HG03469 (cell line): ENCODE measurements at regions not wholly inside any gene's neighbourhood (a gene's known extent, or its start where the extent isn't known, plus 50 kb on each side); places are given as distances from the start of the nearest gene placed in this dataset.

Experiments
- ATAC-seq: cut with Tn5 transposase; IDR thresholded peaks from one replicate; pipeline ENCODE4 v1.9.1; 2021; ENCODE audit warnings: mild to moderate bottlenecking, moderate library complexity, moderate number of reproducible peaks; ENCODE audit not compliant: unreplicated experiment

- no peak for ATAC-seq
Observed at GRCh38 chr4:37741564-37741963, 55.4 kb upstream of the RELL1 start.

GRCh38 chr4:37740546-37740945, 54.4 kb upstream of the RELL1 start:
- ATAC-seq = no peak

- ATAC-seq = no peak
Observed at GRCh38 chr4:37737466-37737865, 51.3 kb upstream of the RELL1 start.
